ENCODE measurements at regions not wholly inside any gene's neighbourhood (a gene's known extent, or its start where the extent isn't known, plus 50 kb on each side); places are given as distances from the start of the nearest gene placed in this dataset.

DNA sequence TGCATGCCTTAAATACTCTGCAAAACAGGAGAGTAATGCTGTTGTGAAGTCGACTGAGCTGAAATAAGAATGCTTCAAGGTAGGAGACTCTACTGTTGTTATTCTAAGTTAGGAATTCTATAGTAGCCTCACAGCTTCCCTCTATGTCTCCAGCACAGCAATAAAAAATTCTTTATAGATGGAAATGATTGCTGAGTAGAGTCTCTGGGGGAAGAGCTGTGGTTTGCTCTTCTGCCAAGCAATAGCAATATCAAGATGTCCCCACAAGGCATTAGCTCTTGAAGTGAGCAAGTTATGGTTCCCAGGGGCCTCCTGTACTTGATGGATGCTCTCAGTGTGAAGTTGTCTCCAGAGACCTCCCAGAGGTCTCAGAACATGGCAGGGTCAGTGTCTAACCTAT, 880.6 kb upstream of the FRG1 start:
- TF ChIP-seq CTCF (IDR thresholded peaks at IDR 0.05; ENCODE audit: insufficient read depth, low read depth, low read length, missing control alignments) = no peak
- no peak for DNase-seq (ENCODE audit: low read depth)
- no peak overlapping the region for H3K4me3 ChIP-seq (ENCODE audit: low read length)

DNA sequence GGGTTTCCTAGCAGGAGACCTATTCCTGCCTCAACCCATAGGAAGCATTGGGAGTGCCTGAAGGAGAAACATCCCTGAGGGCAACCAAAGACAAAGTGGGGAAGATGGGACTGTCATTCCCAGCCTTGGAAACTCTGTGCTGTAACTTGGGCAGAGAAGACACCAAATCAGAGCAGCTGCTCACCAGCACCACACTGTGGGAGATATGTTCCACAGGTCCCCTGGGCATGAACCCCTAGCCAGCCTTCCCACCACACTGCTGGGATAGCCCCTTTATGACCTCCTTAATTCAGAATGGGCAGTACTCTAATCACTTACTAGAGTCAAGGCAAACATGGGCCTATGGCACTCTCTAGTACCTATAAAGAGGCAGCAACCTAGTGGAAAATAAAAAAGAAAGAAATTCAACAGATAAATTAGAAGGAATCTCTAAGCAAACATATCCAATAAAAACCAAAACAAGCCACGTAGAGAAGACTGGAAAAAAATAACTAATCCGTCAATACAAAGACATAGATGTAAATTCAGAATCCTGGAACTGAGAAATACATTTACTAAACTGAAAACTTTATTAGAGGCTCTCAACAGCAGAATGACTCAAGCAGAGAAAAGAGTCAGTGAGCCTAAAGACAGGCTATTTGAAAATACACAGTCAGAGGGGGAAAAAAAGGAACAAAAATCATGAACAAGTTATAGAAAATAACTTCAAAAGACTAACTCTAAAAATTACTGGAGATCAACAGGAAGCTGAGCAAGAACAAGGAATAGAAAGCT, 878.4 kb upstream of the FRG1 start:
- H3K4me3 ChIP-seq (ENCODE audit: low read length) = no peak overlapping the region
- DNase-seq (ENCODE audit: low read depth) = no peak
- TF ChIP-seq CTCF (IDR thresholded peaks at IDR 0.05; ENCODE audit: insufficient read depth, low read depth, low read length, missing control alignments) = no peak

GRCh38 chr4:189069772-189070171, 870.9 kb upstream of the FRG1 start:
- peak; percentile 36 for DNase-seq (ENCODE audit: low read depth)
- H3K4me3 ChIP-seq (ENCODE audit: low read length) = no peak overlapping the region
- no peak for TF ChIP-seq CTCF (IDR thresholded peaks at IDR 0.05; ENCODE audit: insufficient read depth, low read depth, low read length, missing control alignments)

DNA sequence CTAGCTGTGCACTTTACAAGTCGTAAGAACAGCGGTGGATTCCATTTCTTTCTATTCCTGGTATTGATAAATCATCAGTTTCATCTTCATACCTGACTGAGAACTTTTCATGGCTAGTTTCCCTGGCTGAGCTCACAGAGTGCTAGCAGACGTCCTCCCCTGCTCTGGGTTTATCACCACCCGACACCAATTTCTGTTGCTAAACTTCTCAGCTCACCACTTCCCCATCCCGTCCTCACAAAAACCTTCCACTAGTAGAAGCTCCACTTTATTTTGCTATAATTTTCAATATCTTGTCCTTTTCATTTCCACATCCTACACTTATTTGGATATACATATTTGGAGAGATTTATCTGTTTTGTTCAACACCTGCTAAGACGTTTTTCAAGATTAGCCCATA, 869.4 kb upstream of the FRG1 start:
- TF ChIP-seq CTCF (IDR thresholded peaks at IDR 0.05; ENCODE audit: insufficient read depth, low read depth, low read length, missing control alignments) = no peak
- no peak for DNase-seq (ENCODE audit: low read depth)
- H3K4me3 ChIP-seq (ENCODE audit: low read length) = no peak overlapping the region

GRCh38 chr4:189073739-189074138, 866.9 kb upstream of the FRG1 start:
- no peak for DNase-seq (ENCODE audit: low read depth)
- no peak for TF ChIP-seq CTCF (IDR thresholded peaks at IDR 0.05; ENCODE audit: insufficient read depth, low read depth, low read length, missing control alignments)
- H3K4me3 ChIP-seq (ENCODE audit: low read length) = no peak overlapping the region

DNA sequence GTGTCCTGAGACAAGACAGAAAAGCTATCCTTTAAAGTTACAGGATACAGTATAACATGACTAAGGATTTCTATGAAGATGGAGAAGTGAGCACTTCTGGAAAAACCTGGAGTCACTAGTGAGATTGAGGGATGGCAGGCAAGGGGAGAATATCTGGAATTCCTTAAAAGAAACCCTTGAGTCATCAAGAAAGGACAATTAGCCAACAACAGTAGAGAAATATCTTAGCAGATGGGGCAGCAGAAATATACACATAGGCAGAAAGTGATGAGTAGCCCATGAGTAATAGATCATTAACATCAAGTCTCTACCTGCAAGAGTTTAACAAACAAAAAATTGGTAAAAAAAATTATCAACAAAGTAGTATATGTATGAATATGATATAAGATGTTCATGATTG, 858.8 kb upstream of the FRG1 start:
- no peak overlapping the region for H3K4me3 ChIP-seq (ENCODE audit: low read length)
- no peak for TF ChIP-seq CTCF (IDR thresholded peaks at IDR 0.05; ENCODE audit: insufficient read depth, low read depth, low read length, missing control alignments)
- peak; percentile 91 for DNase-seq (ENCODE audit: low read depth)

GRCh38 chr4:189083769-189084168, 856.9 kb upstream of the FRG1 start:
- no peak for TF ChIP-seq CTCF (IDR thresholded peaks at IDR 0.05; ENCODE audit: insufficient read depth, low read depth, low read length, missing control alignments)
- no peak overlapping the region for H3K4me3 ChIP-seq (ENCODE audit: low read length)
- no peak for DNase-seq (ENCODE audit: low read depth)
